Esophagus squamous epithelium (tissue), 4 donors: ENCODE measurements at regions not wholly inside any gene's neighbourhood (a gene's known extent, or its start where the extent isn't known, plus 50 kb on each side); places are given as distances from the start of the nearest gene placed in this dataset.

Source experiments
- CTCF ChIP-seq, 6 experiments: fragments of 450-650 bp in 4 of 6; fragments of 200-600 bp in 2 of 6; sonication (generic) in 2 of 6; IDR thresholded peaks; one replicate each; pipeline ENCODE4 v1.5.1; 2016 to 2019; ENCODE audit warnings: antibody characterized with exemption in 6 of 6, mild to moderate bottlenecking in 4 of 6, moderate library complexity in 4 of 6
- POLR2A ChIP-seq, 4 donors: fragments of 450-650 bp; IDR thresholded peaks; one replicate each; pipeline ENCODE4 v1.6.1; 2017; ENCODE audit warnings: antibody characterized with exemption in 4 of 4, mild to moderate bottlenecking in 4 of 4, moderate library complexity in 3 of 4

- no peak for TF ChIP-seq CTCF (IDR thresholded peaks at IDR 0.05)
- no peak for TF ChIP-seq POLR2A (IDR thresholded peaks at IDR 0.05)
Observed at GRCh38 chr5:155768332-155768731, 558.6 kb upstream of the SGCD start.
